Vagina (tissue), 2 donors: ENCODE measurements at regions not wholly inside any gene's neighbourhood (a gene's known extent, or its start where the extent isn't known, plus 50 kb on each side); places are given as distances from the start of the nearest gene placed in this dataset.

Experiments
- CTCF ChIP-seq, 3 experiments: fragments of 450-650 bp in 2 of 3; fragments of 200-600 bp in 1 of 3; sonication (generic) in 1 of 3; IDR thresholded peaks; one replicate each; pipeline ENCODE4 v1.5.1; 2017 to 2019; ENCODE audit warnings: antibody characterized with exemption in 3 of 3, mild to moderate bottlenecking in 2 of 3, moderate library complexity in 2 of 3
- POLR2AphosphoS5 ChIP-seq, 2 donors: sonication (generic); formaldehyde crosslinking; IDR thresholded peaks; one replicate each; pipeline ENCODE4 v1.9.0; 2017; ENCODE audit warnings: antibody characterized with exemption in 2 of 2, mild to moderate bottlenecking in 2 of 2, low read depth in 1 of 2; ENCODE audit not compliant: insufficient read depth in 1 of 2

- TF ChIP-seq CTCF (IDR thresholded peaks at IDR 0.05) (no peak), POLR2AphosphoS5 (IDR thresholded peaks at IDR 0.05; ENCODE audit: insufficient read depth in 1 of 2, low read depth in 1 of 2) (no peak)
These were observed 210.4 kb upstream of the IRX5 start for GRCh38 chr16:54720259-54720658.
